ACC112 (cell line): ENCODE measurements at regions not wholly inside any gene's neighbourhood (a gene's known extent, or its start where the extent isn't known, plus 50 kb on each side); places are given as distances from the start of the nearest gene placed in this dataset.

Experiments
- H2AFZ ChIP-seq: fragments of 200-600 bp; sonication (generic); one replicate; pipeline ENCODE4 v1.6.0; 2017; ENCODE audit warnings: antibody characterized with exemption, low read length; ENCODE audit not compliant: unreplicated experiment
- H3K27ac ChIP-seq: fragments of 200-600 bp; sonication (generic); 2 replicates; pipeline ENCODE4 v1.5.1; 2014; ENCODE audit warnings: low read depth, mild to moderate bottlenecking, antibody characterized with exemption, low read length, moderate library complexity
- H3K27me3 ChIP-seq: fragments of 200-600 bp; sonication (generic); 2 replicates; pipeline ENCODE4 v1.6.1; 2014; ENCODE audit warnings: mild to moderate bottlenecking, antibody characterized with exemption, low read length, moderate library complexity, mixed read lengths; ENCODE audit not compliant: insufficient read depth
- H3K36me3 ChIP-seq: fragments of 200-600 bp; sonication (generic); 2 replicates; pipeline ENCODE4 v1.6.1; 2016; ENCODE audit warnings: mild to moderate bottlenecking, antibody characterized with exemption, low read length, moderate library complexity, mixed read lengths; ENCODE audit not compliant: insufficient read depth
- H3K4me1 ChIP-seq: fragments of 200-600 bp; sonication (generic); one replicate; pipeline ENCODE4 v1.6.1; 2016; ENCODE audit warnings: low read length, mixed read lengths; ENCODE audit not compliant: insufficient read depth, unreplicated experiment, control insufficient read depth
- H3K4me3 ChIP-seq: fragments of 200-600 bp; sonication (generic); 2 replicates; pipeline ENCODE4 v1.5.1; 2014; ENCODE audit warnings: mild to moderate bottlenecking, low read depth, low read length
- H3K79me2 ChIP-seq: fragments of 200-600 bp; sonication (generic); one replicate; pipeline ENCODE4 v1.6.0; 2016; ENCODE audit warnings: low read length; ENCODE audit not compliant: control insufficient read depth, unreplicated experiment, insufficient read depth

GRCh38 chr11:97888641-97889040 lies 1132.1 kb upstream of the CNTN5 start:
- H3K36me3 ChIP-seq, result no peaks in the 10 kb centered on the region
- H3K4me1 ChIP-seq, result no peaks in the 10 kb centered on the region
- H2AFZ ChIP-seq, result no peak overlapping the region
- H3K79me2 ChIP-seq, result no peaks in the 10 kb centered on the region
- no peak overlapping the region for H3K4me3 ChIP-seq
- H3K27ac ChIP-seq, result no peak overlapping the region
- H3K27me3 ChIP-seq, result no peaks in the 10 kb centered on the region

GRCh38 chr11:97890466-97890865 lies 1130.3 kb upstream of the CNTN5 start:
- H3K4me3 ChIP-seq, result no peak overlapping the region

GRCh38 chr11:97893612-97894011 lies 1127.1 kb upstream of the CNTN5 start:
- Histone ChIP-seq H2AFZ (no peak overlapping the region), H3K27ac (no peak overlapping the region), H3K36me3 (no peaks in the 10 kb centered on the region), H3K79me2 (no peaks in the 10 kb centered on the region), H3K4me1 (no peaks in the 10 kb centered on the region), H3K4me3 (no peak overlapping the region), H3K27me3 (no peaks in the 10 kb centered on the region)

More at GRCh38 chr11:97890466-97890865, 1130.3 kb upstream of the CNTN5 start:
- no peaks in the 10 kb centered on the region for H3K27me3 ChIP-seq
- H3K27ac ChIP-seq, result no peak overlapping the region
- H3K79me2 ChIP-seq, result no peaks in the 10 kb centered on the region
- H3K4me1 ChIP-seq, result no peaks in the 10 kb centered on the region
- no peak overlapping the region for H2AFZ ChIP-seq
- no peaks in the 10 kb centered on the region for H3K36me3 ChIP-seq

GRCh38 chr11:97894978-97895377 lies 1125.8 kb upstream of the CNTN5 start:
- Histone ChIP-seq H3K27ac (no peak overlapping the region), H3K27me3 (no peaks in the 10 kb centered on the region), H3K79me2 (no peaks in the 10 kb centered on the region), H3K4me1 (no peaks in the 10 kb centered on the region), H3K4me3 (no peak overlapping the region), H2AFZ (no peak overlapping the region), H3K36me3 (no peaks in the 10 kb centered on the region)

- no peaks in the 10 kb centered on the region for H3K79me2 ChIP-seq
- no peaks in the 10 kb centered on the region for H3K36me3 ChIP-seq
- no peak overlapping the region for H3K27ac ChIP-seq
- no peak overlapping the region for H3K4me3 ChIP-seq
- no peaks in the 10 kb centered on the region for H3K4me1 ChIP-seq
- H3K27me3 ChIP-seq, result no peaks in the 10 kb centered on the region
- H2AFZ ChIP-seq, result no peak overlapping the region
Measured at GRCh38 chr11:97895572-97895971, 1125.2 kb upstream of the CNTN5 start.

GRCh38 chr11:97902828-97903227 lies 1117.9 kb upstream of the CNTN5 start:
- H3K27ac ChIP-seq, result no peak overlapping the region
- H3K4me3 ChIP-seq, result no peak overlapping the region
- no peaks in the 10 kb centered on the region for H3K36me3 ChIP-seq
- H2AFZ ChIP-seq, result no peak overlapping the region
- H3K27me3 ChIP-seq, result no peaks in the 10 kb centered on the region
- H3K4me1 ChIP-seq, result no peaks in the 10 kb centered on the region
- H3K79me2 ChIP-seq, result no peaks in the 10 kb centered on the region

- no peak overlapping the region for H2AFZ ChIP-seq
- H3K27ac ChIP-seq, result no peak overlapping the region
Measured at GRCh38 chr11:97905101-97905500, 1115.6 kb upstream of the CNTN5 start.

GRCh38 chr11:97905671-97906070 lies 1115.1 kb upstream of the CNTN5 start:
- Histone ChIP-seq H3K79me2 (no peaks in the 10 kb centered on the region), H3K27me3 (no peaks in the 10 kb centered on the region), H3K36me3 (no peaks in the 10 kb centered on the region), H3K4me1 (no peaks in the 10 kb centered on the region), H3K4me3 (no peak overlapping the region), H2AFZ (no peak overlapping the region), H3K27ac (no peak overlapping the region)

More at GRCh38 chr11:97905101-97905500, 1115.6 kb upstream of the CNTN5 start:
- Histone ChIP-seq H3K36me3 (no peaks in the 10 kb centered on the region), H3K4me3 (no peak overlapping the region), H3K27me3 (no peaks in the 10 kb centered on the region), H3K79me2 (no peaks in the 10 kb centered on the region), H3K4me1 (no peaks in the 10 kb centered on the region)

- no peaks in the 10 kb centered on the region for H3K4me1 ChIP-seq
- H3K36me3 ChIP-seq, result no peaks in the 10 kb centered on the region
- no peaks in the 10 kb centered on the region for H3K79me2 ChIP-seq
- no peaks in the 10 kb centered on the region for H3K27me3 ChIP-seq
- H2AFZ ChIP-seq, result no peak overlapping the region
- no peak overlapping the region for H3K4me3 ChIP-seq
- H3K27ac ChIP-seq, result no peak overlapping the region
Measured at GRCh38 chr11:97908354-97908753, 1112.4 kb upstream of the CNTN5 start.

GRCh38 chr11:97909614-97910399 lies 1110.9 kb upstream of the CNTN5 start:
- Histone ChIP-seq H3K36me3 (no peaks in the 10 kb centered on the region), H3K27ac (no peak overlapping the region), H3K4me1 (no peaks in the 10 kb centered on the region), H3K4me3 (no peak overlapping the region), H3K79me2 (no peaks in the 10 kb centered on the region), H2AFZ (peak overlapping the region; percentile 9), H3K27me3 (no peaks in the 10 kb centered on the region)

- Histone ChIP-seq H3K4me1 (no peaks in the 10 kb centered on the region), H3K79me2 (no peaks in the 10 kb centered on the region), H2AFZ (no peak overlapping the region), H3K27me3 (no peaks in the 10 kb centered on the region), H3K27ac (no peak overlapping the region), H3K4me3 (no peak overlapping the region), H3K36me3 (no peaks in the 10 kb centered on the region)
Measured at GRCh38 chr11:97912629-97913028, 1108.1 kb upstream of the CNTN5 start.
